Stimulated activated naive CD4-positive, alpha-beta T cell (primary cell): ENCODE measurements at regions not wholly inside any gene's neighbourhood (a gene's known extent, or its start where the extent isn't known, plus 50 kb on each side); places are given as distances from the start of the nearest gene placed in this dataset.

Source experiments
- DNase-seq, 6 experiments: peaks; one replicate each; lab custom pipeline; 2025; lab: John Stamatoyannopoulos, UW

DNA sequence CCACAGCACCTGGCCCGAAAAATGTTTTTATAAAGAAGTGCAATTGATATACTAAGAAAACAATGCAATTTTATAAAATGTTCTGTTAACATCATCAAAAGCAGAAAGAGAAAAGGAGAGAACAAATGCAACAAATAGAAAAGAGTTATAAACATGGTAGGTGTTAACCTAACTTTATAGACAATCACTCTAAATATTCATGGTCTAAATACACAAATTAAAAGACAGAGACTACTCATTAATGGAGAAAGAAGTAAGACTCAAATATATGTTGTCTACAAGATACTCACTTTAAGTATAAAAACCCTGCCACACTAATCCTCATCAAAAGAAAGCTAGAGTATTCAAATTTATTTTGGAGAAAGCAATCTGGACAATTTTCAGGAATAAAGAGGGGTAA, 425.3 kb upstream of the ANKRD30A start:
- DNase-seq = no peak

DNA sequence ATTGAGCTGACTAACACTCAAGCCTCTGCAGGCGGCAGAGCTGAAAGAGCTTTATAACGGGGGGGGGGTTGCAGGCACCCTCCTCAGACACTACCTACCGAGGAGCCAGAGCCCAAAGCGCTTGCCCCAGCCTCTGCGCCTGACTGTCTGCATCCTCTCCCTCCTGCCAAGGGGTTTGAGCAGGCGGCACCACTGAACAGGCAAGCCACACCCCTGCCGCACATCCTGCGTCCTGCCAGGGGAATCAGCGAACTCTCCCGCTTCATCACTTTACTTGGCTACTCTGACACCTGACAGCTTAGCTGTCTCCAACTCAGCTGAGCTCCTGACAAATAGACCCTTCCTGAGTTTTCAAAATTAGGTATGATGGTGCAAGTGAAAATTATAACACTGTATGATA, 432.6 kb upstream of the ANKRD30A start:
- no peak for DNase-seq

DNA sequence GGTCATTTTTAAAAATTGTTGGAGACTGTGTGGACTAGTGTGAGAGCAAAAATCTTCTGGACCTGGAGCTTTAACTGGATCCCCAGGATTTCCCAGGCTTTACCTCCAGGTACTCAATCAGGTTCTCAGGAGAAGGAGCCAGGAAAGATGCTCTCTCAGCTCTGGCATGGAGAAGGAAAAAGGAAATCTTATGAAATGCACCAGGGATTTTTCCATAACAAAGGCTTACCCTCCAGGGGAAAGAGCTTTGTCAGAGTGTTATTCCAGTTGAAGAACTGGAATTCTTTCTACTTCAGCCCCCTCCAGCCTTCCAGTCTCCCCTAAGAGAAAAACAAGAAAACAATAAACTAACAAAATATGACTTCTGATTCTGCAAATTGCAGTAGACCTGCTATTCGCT, 436.7 kb upstream of the ANKRD30A start:
- DNase-seq = no peak

DNA sequence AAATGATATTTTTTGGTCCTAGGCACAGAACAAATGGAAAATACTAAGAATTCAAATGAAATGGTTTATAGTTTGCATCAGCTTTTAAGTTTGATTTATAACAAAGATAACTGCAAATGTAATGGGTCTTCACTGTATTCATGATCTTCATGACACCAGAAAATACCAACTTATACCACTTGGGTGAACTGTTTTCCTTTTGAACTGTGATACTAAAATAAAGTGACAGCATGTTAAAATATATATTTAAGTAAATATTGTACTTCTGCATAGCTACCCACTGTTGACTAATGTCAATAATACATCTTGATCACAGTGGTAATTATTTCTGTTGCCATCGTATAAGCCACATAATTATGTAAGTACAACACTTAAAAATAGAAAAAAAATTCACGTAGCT, 442.0 kb upstream of the ANKRD30A start:
- DNase-seq = no peak

DNA sequence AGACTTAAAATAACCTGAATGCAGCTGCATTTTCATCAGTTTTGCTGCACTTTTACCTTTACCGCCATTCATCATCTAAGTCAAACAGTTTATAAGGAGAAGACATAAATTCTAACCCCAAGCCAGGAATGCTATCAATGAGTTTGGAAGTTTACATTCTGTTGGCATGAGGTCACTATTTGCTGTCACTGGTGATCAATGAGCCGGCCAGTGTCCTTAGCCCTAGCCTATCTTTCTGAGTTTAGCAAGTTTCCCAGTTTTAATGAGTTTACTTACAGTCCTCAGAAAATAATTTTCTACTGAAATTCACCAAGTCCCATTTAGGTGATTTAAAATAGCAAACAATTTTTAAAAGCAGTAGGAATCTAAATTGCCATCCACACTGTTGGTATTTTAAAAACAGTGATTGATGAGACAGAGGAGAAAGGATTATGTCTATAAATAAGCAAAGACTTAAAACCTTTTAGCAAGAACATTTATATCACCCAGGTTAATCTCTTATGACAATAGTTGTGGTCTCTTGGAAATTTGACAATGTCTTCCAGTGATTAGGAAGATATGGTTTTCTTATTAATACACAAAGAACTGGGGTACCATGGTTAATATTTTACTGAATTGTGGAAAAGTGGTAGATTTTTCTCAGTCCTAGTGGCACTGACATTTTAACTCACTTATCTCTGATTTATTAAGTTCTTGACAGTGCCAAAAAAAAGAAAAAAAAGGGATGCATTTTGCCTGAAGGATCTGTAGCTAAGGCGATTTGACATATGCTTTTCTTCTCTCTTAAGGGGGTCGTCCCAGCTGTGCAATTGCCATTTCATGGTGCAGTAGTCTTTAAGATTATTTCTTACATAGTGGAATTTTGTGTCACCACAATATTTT, 443.4 kb upstream of the ANKRD30A start:
- no peak for DNase-seq

DNA sequence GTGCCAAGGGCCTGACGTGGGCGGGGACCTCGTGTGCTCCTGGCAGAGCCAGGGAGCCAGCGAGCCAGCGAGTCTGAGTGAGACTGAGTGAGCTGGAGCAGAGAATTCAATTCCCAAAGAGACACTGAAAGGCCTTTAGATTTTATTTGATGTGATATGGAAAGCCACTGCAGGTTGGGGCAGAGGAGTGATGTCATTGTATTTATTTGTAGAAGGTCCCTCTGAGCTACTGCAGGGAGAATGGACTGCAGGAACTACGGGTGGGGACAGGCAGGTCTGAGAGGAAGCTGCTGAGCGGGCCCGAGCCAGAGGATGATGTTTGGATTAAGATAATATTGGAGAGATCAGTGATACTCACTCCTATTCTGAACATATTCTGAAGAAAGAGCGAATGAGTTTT, 445.8 kb upstream of the ANKRD30A start:
- no peak for DNase-seq

DNA sequence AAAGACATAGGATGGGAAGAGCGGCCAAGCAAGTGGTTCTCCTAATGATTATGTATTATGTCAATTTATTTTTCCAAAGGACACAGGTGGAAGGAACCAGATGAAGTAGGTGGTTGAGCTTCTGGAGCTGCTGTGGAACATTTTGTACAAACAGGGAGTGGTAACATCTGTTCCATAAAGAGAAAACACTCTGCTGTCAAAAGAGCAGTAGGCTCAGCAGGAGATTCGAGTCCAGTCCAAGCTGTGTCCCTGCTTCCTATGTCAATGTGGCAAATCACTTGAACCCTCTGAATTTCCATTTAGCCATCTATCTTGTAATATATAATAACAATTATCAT, 448.0 kb upstream of the ANKRD30A start:
- no peak for DNase-seq

DNA sequence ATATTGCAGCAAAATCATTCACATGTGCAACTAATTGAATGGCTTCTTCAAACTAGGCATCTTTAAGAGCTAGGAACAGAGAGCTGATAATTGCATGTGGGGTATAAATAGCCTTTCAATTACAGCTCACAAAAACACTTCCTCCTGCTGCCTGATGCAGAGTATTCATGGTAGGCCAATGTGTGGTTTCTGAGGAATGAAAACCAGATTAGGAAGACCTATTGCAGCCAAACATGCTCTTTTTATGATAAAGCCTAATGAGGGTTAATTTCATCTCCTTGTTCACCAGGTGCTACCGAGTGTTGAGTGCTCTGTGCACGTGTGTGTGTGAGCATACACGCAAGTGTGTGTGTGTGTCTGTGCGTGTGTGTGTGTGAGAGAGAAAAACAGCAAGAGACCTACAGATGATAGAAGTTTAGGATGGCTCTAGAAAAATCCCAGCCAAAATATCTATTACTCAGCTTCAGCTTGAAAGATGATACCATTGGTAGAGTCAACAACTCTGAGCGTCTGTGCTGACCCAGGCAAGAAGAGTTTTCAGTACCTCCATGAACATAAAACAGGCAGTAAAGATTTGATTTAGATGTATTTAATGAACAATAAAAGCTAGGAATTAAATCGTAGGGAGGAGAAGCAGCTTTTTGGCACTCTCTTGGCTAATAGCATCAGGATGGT, 448.5 kb upstream of the ANKRD30A start:
- no peak for DNase-seq

DNA sequence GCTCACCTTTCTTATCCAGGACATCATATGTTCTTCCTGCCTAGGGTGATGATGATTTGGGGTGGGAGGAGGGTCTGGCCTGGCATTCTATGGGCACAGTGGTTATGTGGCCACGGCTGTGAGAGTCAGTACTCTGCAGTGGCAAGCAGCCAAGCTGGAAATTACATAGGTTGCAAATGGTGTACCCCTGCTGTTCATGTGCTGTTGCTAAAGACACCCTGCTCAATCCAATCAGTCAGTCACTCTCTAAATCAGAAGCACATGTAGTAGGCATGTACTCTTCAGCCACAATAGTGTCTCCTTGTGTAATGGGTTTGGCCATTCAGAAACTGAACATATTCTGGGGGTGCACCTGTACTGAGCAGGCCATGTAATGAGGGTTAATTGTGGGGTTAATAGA, 449.1 kb upstream of the ANKRD30A start:
- no peak for DNase-seq

DNA sequence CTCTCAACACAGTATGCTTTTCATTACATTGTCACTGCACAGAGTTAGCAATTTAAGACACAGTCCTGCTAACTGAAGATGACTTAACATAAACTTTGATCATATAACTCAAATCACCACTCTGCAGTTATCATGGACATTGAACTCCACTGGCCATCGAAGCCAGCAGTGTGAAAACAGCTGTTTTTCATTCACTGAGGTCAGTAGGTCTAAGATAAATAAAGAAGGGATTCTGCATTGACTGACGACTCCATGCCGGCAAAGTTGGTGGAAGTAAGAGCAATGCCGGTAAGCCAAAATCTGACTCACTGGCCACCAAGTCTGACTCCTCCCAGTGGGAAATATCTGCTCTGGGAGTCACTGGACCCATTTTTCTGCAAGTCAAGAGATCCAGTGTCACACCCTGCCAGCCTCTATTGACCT, 449.9 kb upstream of the ANKRD30A start:
- DNase-seq = no peak

DNA sequence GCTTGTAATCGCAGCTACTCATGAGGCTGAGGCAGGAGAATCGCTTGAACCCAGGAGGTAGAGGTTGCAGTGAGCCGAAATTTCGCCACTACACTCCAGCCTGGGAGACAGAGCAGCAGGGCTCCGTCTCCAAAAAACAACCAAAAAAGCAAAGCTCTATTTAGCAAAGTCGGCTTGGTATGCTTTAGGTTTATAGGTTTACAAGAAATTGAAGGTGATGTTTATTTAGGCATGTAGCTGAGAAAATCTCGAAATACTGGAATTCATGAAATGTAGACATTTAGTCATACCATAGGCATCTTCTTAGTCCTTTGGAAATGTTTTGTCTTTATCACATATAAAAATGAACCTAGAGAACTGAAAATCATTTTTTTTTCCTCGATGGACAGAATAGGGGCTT, 453.8 kb upstream of the ANKRD30A start:
- DNase-seq = no peak

DNA sequence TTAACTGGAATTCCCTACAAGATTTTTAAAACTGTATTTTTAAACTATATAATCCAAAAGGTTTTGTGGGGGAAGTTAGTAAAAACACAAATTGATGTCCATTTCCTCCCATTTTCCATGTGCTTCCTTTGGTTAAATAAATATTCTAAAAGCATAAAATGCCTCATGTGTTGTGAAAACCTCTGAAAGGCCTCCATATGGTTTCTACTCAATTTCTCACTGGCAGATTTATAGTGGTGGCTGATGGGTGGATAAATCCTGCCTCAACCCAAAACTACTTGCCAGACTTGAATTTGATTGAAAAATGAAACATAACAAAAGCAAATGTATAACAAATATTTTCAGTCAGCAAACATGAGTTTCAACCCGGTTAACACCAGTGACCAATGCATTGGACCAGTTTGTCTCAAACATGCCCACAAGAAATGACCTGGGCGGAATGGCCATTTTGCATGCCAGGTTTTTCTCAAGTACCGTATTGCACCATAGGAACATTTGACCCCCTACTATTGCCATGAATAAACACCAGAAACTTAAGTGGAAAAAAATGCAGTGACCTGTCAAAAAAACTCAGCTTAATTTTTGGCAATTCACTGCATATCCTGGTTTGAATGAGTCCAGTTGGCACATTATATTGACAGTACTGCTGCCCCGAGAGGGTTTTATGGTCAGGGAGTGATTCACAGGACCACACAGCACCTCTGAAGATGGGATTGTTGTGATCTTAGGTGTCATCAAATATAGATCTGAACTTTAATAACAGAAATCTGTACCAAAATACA, 454.6 kb upstream of the ANKRD30A start:
- DNase-seq = no peak

DNA sequence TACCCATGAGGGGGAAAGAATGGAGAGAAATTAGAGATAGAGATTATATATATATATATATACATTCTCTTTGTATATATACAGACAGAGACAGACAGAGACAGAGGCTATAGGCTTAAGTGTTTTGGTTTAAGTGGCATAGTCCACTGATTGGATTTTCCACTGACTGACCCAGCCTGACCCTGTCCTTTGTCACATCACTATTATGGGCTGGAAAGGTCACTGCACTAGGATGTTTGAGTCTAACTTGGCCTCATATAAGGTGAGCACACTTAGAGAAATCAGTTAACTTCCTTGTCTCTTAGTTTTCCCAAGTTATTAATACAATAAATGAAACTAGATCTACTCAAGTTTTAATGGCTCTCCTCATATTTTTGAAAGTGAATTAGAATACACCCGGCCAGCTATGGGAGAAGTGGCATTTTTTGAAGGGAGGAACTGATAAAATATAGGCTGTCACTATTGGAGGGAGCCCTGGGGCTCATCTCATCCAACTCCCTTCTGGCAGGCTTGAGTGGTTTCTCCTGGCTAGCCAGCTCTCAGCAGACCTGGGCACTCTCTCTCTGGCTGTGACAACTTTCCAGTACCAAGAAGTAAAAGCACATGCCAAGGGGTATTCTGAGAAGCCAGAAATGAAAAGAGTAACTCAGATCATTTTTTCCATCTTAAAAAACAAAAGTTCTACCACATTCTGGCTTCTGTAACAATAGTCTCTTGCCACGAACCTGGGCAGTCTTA, 455.6 kb upstream of the ANKRD30A start:
- DNase-seq = no peak

DNA sequence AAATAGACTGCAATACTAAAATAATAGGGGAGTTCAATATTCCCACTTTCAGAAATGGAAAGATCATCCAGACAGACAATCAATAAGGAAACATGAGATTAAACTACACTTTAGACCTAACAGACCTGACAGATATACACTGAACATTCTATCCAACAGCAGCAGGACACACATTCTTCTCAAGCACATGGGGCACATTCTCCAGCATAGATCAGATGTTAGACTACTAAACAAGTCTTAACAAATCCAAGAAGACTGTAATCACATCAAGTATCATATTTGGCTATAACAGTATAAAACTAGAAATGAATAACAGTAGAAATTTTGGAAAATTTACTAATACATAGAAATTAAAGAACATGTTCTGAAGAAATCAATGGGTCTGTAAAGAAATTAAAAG, 458.9 kb upstream of the ANKRD30A start:
- DNase-seq = no peak

DNA sequence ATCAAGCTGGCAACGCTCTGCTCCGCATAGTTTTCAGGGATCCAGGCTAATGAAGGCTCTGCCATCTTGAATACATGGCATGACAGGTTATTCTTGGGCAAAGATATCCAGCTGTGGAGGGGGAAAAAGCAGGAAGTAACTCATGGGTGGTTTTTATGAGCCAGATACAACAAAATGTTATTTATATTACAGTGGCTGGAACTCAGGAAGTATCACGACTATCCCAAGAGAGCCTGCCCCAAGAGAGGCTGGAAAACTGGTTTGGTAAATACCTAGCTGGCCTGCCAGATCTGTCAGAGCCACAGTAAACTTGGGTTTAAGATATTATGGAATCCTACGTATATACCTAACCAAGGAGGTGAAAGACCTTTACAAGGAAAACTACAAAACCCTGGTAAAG, 462.8 kb upstream of the ANKRD30A start:
- no peak for DNase-seq

DNA sequence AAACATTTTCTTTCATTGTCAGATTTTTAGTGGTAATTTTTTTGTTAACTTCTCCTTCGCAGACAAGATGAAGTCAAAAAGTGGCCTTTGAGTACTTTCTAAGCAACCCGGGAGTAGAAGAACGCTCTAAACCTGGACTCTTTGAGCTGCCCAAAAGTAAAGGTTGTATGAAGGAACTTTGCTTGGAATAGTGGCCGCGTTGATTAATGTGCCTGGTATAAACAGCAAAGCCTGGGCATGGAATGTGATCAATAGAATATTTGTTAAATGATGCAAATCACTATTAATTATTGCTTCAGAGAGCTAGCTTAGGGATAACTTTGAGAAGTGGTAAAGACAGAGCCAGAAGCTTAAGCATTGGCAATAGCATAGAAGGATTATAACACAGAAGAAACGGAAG, 475.1 kb upstream of the ANKRD30A start:
- no peak for DNase-seq

DNA sequence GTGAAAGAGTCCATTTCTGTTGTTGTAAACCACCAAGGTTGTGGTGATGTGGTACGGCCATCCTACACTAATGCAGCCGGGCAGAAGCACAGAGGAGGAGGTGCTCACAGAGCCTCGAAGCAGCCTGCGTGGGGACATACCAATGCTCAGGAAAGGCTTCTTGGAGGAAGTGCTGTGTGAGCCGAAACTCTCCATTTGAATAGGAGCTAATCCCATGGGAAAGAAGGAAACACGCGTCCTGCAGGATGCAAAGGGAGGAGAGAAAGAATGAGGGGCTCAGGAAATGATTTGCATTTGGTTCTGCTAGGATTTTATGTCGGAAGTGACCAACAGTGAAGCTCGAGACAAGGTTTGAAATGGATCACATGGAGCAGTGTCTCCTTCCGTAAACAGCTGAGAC, 477.9 kb upstream of the ANKRD30A start:
- no peak for DNase-seq

DNA sequence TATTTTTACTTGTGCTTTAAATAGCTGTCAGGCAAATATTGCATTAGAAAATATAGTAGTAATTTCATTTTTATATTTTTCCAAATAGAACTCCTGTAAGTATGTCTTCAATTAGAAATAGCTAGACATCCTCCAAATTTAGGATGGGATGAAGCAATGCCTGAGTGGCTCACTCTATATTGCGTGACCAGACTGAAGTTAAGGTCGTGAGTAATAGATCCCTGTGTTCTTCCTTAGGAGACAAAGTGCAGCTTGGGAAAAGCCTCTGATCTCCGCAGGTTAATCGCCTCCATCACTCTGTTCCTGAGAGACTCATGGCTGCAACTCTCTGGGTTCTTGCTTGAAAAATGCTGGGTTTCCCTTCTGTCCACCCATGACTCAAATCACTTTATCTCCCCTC, 484.8 kb upstream of the ANKRD30A start:
- DNase-seq = no peak

DNA sequence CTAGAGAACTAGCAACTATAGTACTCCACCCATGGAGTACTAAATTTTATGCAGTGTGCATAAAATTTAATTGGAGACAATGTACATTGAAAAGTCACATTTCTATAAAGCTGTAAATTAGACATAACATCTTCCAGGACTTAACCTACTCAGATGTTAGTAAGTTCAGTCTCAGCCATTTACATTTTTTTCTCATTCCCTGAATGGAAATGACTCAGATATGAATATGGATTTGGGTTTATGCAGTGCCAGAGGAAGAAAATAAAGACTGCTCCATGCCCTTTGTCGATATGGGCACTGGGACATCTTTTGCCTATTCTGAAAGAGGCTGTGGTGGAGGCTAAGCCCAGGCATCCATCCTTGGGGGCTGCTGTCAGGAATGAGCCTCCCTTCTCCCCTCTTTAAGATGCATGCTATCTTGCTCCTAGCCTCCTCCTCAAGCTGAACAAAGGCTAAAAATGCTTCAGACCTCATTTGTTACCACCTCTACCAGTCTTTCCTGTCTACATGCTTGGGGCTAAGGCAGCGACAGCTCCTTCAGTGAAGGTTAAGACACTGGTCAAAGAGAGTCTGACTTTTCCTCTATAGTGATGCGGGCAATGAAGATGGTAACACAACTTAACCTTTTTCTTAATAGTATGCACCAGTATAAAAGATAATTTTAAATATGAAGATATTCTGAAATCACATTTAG, 486.8 kb upstream of the ANKRD30A start:
- DNase-seq = no peak

DNA sequence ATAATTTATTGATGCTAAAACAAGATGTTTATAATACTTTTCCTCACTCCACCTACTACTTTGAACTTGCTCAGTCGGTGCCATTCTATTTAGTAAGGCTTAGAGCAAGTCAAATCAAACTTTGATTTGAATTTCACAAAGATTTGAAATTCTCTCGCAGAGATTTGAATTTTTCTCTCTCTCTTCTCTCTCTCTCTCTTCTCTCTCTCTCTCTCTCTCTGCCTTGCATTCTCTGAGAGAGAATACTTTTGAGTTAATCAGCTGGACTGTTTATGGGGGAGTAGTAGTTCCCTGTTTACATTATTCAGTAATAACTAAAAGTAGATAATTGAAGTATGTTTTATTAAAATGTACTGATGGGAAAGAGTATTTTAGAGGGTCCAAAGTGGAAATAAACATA, 488.5 kb upstream of the ANKRD30A start:
- no peak for DNase-seq

DNA sequence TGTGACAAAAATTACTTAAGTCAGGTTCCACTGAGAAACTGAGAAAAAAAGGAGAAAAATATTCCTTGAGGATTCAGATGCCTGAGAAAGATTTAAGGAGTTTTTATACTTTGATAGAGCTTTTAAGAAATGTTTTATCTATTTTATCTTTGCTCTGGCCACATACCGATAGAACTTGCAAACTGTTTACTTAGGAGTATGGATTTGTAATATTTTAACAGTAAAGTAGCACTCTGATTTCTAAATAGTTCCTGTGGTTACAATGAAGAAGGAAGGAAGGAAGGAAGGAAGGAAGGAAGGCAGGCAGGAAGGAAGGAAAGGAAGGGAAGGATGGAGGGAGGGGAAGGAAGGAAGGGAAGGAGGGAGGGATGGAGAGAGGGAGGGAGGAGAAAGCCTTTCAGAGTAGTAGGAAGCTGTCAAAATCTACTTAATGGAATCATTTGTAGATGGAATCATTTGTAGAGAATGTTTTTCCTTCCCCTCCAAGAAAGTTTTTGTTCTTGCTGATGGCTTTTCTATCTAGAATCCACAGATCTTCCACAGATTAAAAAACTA, 489.0 kb upstream of the ANKRD30A start:
- no peak for DNase-seq
